ENCODE measurements at regions not wholly inside any gene's neighbourhood (a gene's known extent, or its start where the extent isn't known, plus 50 kb on each side); places are given as distances from the start of the nearest gene placed in this dataset.
"Not testable (repeated sequence)": the region's sequence is repeated elsewhere in the genome, so short reads cannot be mapped to it uniquely, and the experiment has no call there.

- Mint-ChIP-seq H3K9me3 (peaks cover 5% of the 10 kb centered on the region), H3K4me1 (no peaks in the 10 kb centered on the region), H3K27me3 (peaks cover 22% of the 10 kb centered on the region), H3K36me3 (no peaks in the 10 kb centered on the region), H3K27ac (no peak overlapping the region), H3K4me3 (no peak overlapping the region)
Observed at GRCh38 chr15:72847806-72848205, 64.2 kb upstream of the ADPGK start.

- Mint-ChIP-seq H3K4me3 (no peak overlapping the region), H3K36me3 (no peaks in the 10 kb centered on the region), H3K27me3 (peaks cover 24% of the 10 kb centered on the region), H3K4me1 (no peaks in the 10 kb centered on the region), H3K27ac (no peak overlapping the region), H3K9me3 (peaks cover 5% of the 10 kb centered on the region)
Observed at GRCh38 chr15:72847033-72847432, 63.5 kb upstream of the ADPGK start.

- Mint-ChIP-seq H3K4me3 (no peak overlapping the region), H3K27me3 (peaks cover 24% of the 10 kb centered on the region), H3K9me3 (peaks cover 5% of the 10 kb centered on the region), H3K27ac (no peak overlapping the region), H3K4me1 (no peaks in the 10 kb centered on the region), H3K36me3 (no peaks in the 10 kb centered on the region)
Observed at GRCh38 chr15:72845981-72846383, 62.4 kb upstream of the ADPGK start.

GRCh38 chr15:72844067-72844466 lies 60.5 kb upstream of the ADPGK start:
- no peaks in the 10 kb centered on the region for H3K36me3 Mint-ChIP-seq
- H3K4me3 Mint-ChIP-seq: no peak overlapping the region
- peaks cover 5% of the 10 kb centered on the region for H3K9me3 Mint-ChIP-seq
- H3K27me3 Mint-ChIP-seq: peaks cover 15% of the 10 kb centered on the region
- H3K27ac Mint-ChIP-seq: no peak overlapping the region
- no peaks in the 10 kb centered on the region for H3K4me1 Mint-ChIP-seq

- not testable (repeated sequence) for H3K4me1 Mint-ChIP-seq, H3K36me3 Mint-ChIP-seq, H3K27ac Mint-ChIP-seq, H3K4me3 Mint-ChIP-seq, H3K9me3 Mint-ChIP-seq
- H3K27me3 Mint-ChIP-seq: peaks cover 13% of the 10 kb centered on the region
Observed at GRCh38 chr15:72843340-72843739, 59.8 kb upstream of the ADPGK start.

- Mint-ChIP-seq H3K27me3 (peaks cover 10% of the 10 kb centered on the region), H3K27ac (no peak overlapping the region), H3K36me3 (no peaks in the 10 kb centered on the region), H3K4me3 (no peak overlapping the region), H3K9me3 (peaks cover 5% of the 10 kb centered on the region), H3K4me1 (no peaks in the 10 kb centered on the region)
Observed at GRCh38 chr15:72840114-72840513, 56.6 kb upstream of the ADPGK start.

- Mint-ChIP-seq H3K27me3 (peaks cover 6% of the 10 kb centered on the region), H3K4me3 (no peak overlapping the region), H3K36me3 (no peaks in the 10 kb centered on the region), H3K4me1 (no peaks in the 10 kb centered on the region), H3K9me3 (no peaks in the 10 kb centered on the region), H3K27ac (no peak overlapping the region)
Observed at GRCh38 chr15:72838311-72838731, 54.8 kb upstream of the ADPGK start.

GRCh38 chr15:72836676-72837330 lies 53.2 kb upstream of the ADPGK start:
- Mint-ChIP-seq H3K36me3 (no peaks in the 10 kb centered on the region), H3K27me3 (peaks cover 6% of the 10 kb centered on the region), H3K9me3 (no peaks in the 10 kb centered on the region), H3K4me1 (no peaks in the 10 kb centered on the region), H3K4me3 (no peak overlapping the region), H3K27ac (no peak overlapping the region)

GRCh38 chr15:72835294-72835890 lies 51.8 kb upstream of the ADPGK start:
- no peaks in the 10 kb centered on the region for H3K4me1 Mint-ChIP-seq

GRCh38 chr15:72833561-72833960 lies 50.0 kb upstream of the ADPGK start:
- no peak overlapping the region for H3K27ac Mint-ChIP-seq
- no peak overlapping the region for H3K4me3 Mint-ChIP-seq
- H3K9me3 Mint-ChIP-seq: no peaks in the 10 kb centered on the region
- H3K4me1 Mint-ChIP-seq: no peaks in the 10 kb centered on the region
- H3K27me3 Mint-ChIP-seq: peaks cover 9% of the 10 kb centered on the region
- no peaks in the 10 kb centered on the region for H3K36me3 Mint-ChIP-seq

More at GRCh38 chr15:72835294-72835890, 51.8 kb upstream of the ADPGK start:
- Mint-ChIP-seq H3K36me3 (no peaks in the 10 kb centered on the region), H3K9me3 (no peaks in the 10 kb centered on the region), H3K27me3 (peaks cover 9% of the 10 kb centered on the region), H3K4me3 (no peak overlapping the region), H3K27ac (no peak overlapping the region)

All from activated naive CD4-positive, alpha-beta T cell treated with anti-CD3 and anti-CD28 coated beads, Interleukin-2, amount 50 U/mL, for 24 hours (primary cell).